ENCODE measurements at regions not wholly inside any gene's neighbourhood (a gene's known extent, or its start where the extent isn't known, plus 50 kb on each side); places are given as distances from the start of the nearest gene placed in this dataset.
"Not testable (repeated sequence)": the region's sequence is repeated elsewhere in the genome, so short reads cannot be mapped to it uniquely, and the experiment has no call there.

- TF ChIP-seq POLR2A (IDR thresholded peaks at IDR 0.05), result no peak
- TF ChIP-seq CTCF (IDR thresholded peaks at IDR 0.05), result no peak
- Histone ChIP-seq H3K9me3 (no peaks in the 10 kb centered on the region), H3K27me3 (no peaks in the 10 kb centered on the region), H3K36me3 (no peaks in the 10 kb centered on the region), H3K4me1 (no peaks in the 10 kb centered on the region), H3K4me3 (replicated peaks in 1 of 3) (no peak overlapping the region), H3K27ac (no peak overlapping the region)
- no peak for DNase-seq
- intact Hi-C loops (cut with DNase I), result no loop called here
Measured at GRCh38 chr3:36058404-36059030, 321.8 kb upstream of the STAC start.

GRCh38 chr3:36060950-36061349, 319.4 kb upstream of the STAC start:
- intact Hi-C loops (cut with DNase I), result no loop called here
- WGBS, 2 donors, result 72 to 77% methylated on average over 5 of the region's 5 CpGs
- H3K36me3 ChIP-seq, result no peaks in the 10 kb centered on the region
- no peak overlapping the region for H3K27ac ChIP-seq
- TF ChIP-seq POLR2A (IDR thresholded peaks at IDR 0.05) (no peak), CTCF (IDR thresholded peaks at IDR 0.05) (no peak)
- no peaks in the 10 kb centered on the region for H3K4me1 ChIP-seq
- no peaks in the 10 kb centered on the region for H3K27me3 ChIP-seq
- H3K9me3 ChIP-seq, result no peaks in the 10 kb centered on the region
- no peak overlapping the region for H3K4me3 ChIP-seq (replicated peaks in 1 of 3)
- DNase-seq, result no peak

- no peak overlapping the region for H3K27ac ChIP-seq
- WGBS, 2 donors, result 90 to 92% methylated on average over 2 of the region's 2 CpGs
- H3K9me3 ChIP-seq, result no peaks in the 10 kb centered on the region
- no peaks in the 10 kb centered on the region for H3K4me1 ChIP-seq
- no peak for TF ChIP-seq POLR2A (IDR thresholded peaks at IDR 0.05)
- DNase-seq, result no peak
- intact Hi-C loops (cut with DNase I), result no loop called here
- no peak overlapping the region for H3K4me3 ChIP-seq (replicated peaks in 1 of 3)
- no peaks in the 10 kb centered on the region for H3K36me3 ChIP-seq
- H3K27me3 ChIP-seq, result no peaks in the 10 kb centered on the region
Measured at GRCh38 chr3:36063992-36064391, 316.3 kb upstream of the STAC start.

- Histone ChIP-seq H3K4me3 (replicated peaks in 1 of 3) (no peak overlapping the region), H3K36me3 (no peaks in the 10 kb centered on the region), H3K4me1 (no peaks in the 10 kb centered on the region), H3K27me3 (no peaks in the 10 kb centered on the region), H3K27ac (no peak overlapping the region), H3K9me3 (no peaks in the 10 kb centered on the region)
- intact Hi-C loops (cut with DNase I), result no loop called here
- no peak for TF ChIP-seq POLR2A (IDR thresholded peaks at IDR 0.05)
- no peak for TF ChIP-seq CTCF (IDR thresholded peaks at IDR 0.05)
- no peak for DNase-seq
- 87 to 89% methylated on average over 2 of the region's 2 CpGs for WGBS, 2 donors
Measured at GRCh38 chr3:36065321-36065720, 315.0 kb upstream of the STAC start.

- Histone ChIP-seq H3K4me1 (no peaks in the 10 kb centered on the region), H3K4me3 (replicated peaks in 1 of 3) (no peak overlapping the region), H3K9me3 (no peaks in the 10 kb centered on the region), H3K27me3 (no peaks in the 10 kb centered on the region), H3K27ac (no peak overlapping the region), H3K36me3 (no peaks in the 10 kb centered on the region)
- WGBS, 2 donors, result 67 to 77% methylated on average over 3 of the region's 3 CpGs
- DNase-seq, result no peak
- intact Hi-C loops (cut with DNase I), result no loop called here
- no peak for TF ChIP-seq CTCF (IDR thresholded peaks at IDR 0.05)
Measured at GRCh38 chr3:36075491-36075890, 304.8 kb upstream of the STAC start.

DNA sequence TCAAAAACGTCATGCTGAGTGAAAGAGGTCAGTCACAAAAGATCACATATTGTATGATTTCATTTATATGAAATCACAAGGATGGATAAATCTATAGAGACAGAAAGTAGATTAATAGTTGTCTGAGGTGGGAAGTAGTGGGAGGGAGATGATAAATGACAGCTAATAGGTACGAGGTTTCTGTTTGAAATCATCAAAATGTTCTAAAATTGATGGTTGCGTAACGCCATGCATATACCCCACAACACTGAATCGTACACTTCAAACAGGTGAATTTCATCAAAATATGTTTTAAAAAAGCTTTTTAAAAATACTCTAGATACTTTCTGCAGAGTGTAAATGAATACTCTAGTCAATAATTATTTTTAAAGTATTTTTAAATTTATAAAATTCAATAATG, 303.0 kb upstream of the STAC start:
- H3K27me3 ChIP-seq, result no peaks in the 10 kb centered on the region
- TF ChIP-seq CTCF (IDR thresholded peaks at IDR 0.05), result no peak
- TF ChIP-seq POLR2A (IDR thresholded peaks at IDR 0.05), result no peak
- WGBS, 2 donors, result 85 to 88% methylated on average over 5 of the region's 5 CpGs
- no peaks in the 10 kb centered on the region for H3K4me1 ChIP-seq
- H3K4me3 ChIP-seq (replicated peaks in 1 of 3), result no peak overlapping the region
- no peak overlapping the region for H3K27ac ChIP-seq
- DNase-seq, result no peak
- intact Hi-C loops (cut with DNase I), result no loop called here
- no peaks in the 10 kb centered on the region for H3K36me3 ChIP-seq
- no peaks in the 10 kb centered on the region for H3K9me3 ChIP-seq

GRCh38 chr3:36082958-36083357, 297.3 kb upstream of the STAC start:
- H3K9me3 ChIP-seq; H3K4me3 ChIP-seq (replicated peaks in 1 of 3); DNase-seq; H3K4me1 ChIP-seq; intact Hi-C loops (cut with DNase I); H3K27me3 ChIP-seq; H3K36me3 ChIP-seq; H3K27ac ChIP-seq: not testable (repeated sequence)
- WGBS, 2 donors, result 92 to 93% methylated on average over 12 of the region's 12 CpGs
